Thyroid gland (tissue), 4 donors: ENCODE measurements at regions not wholly inside any gene's neighbourhood (a gene's known extent, or its start where the extent isn't known, plus 50 kb on each side); places are given as distances from the start of the nearest gene placed in this dataset.

ENCODE experiments used
- POLR2A ChIP-seq, 2 donors: fragments of 450-650 bp; IDR thresholded peaks; one replicate each; pipeline ENCODE4 v1.6.1; 2017; ENCODE audit warnings: antibody characterized with exemption in 2 of 2, mild to moderate bottlenecking in 2 of 2, moderate library complexity in 1 of 2
- TF ChIP-seq, protein P1 (sequence below), 6 experiments: fragments of 200-600 bp in 3 of 6; fragments of 450-650 bp in 3 of 6; sonication (generic) in 3 of 6; IDR thresholded peaks; one replicate each; pipeline ENCODE4 v1.5.1; 2016 to 2019; ENCODE audit warnings: antibody characterized with exemption in 6 of 6, mild to moderate bottlenecking in 2 of 6, inconsistent platforms in 1 of 6, moderate library complexity in 1 of 6

DNA sequence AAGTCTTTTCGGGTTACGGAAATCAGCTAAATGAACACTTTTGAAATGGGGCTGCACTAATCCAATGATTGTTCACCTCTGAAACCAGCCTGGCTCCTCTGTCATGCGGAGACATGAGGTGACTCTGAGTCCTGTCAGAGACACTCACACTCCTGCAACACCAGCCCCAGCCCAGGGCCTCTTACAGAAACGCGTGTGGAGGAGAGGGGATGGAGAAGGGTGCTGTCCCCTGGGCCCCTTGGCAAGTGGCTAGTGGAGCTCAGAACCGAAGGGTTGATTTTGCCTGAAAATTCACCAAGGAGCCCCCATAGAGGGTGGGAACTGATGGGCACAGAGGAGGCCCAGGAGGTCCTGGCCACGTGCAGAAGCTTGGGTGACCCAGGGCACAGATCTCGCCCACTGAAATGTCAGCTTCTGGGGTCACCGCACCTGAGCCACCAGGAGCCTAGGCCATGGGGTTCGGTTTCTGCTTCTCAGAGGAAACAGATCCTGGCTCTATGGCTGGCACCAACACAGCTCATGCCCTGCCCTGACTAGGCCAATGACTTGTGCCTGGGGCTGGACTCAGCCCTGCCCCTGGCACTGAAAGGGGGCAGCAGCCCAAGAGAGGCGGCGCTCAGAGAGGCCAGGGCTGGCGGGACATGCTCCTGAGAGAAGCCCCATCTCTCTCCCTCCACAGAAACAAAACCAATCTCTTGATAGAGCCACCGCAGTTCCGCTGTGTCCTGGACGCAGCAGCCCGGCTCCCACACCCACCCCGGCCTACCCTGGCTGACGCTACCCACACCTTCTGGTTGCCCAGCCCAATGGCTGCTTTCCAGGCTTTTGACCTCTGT is 144.7 kb downstream of the ERMARD start:
- TF ChIP-seq, protein P1, sequence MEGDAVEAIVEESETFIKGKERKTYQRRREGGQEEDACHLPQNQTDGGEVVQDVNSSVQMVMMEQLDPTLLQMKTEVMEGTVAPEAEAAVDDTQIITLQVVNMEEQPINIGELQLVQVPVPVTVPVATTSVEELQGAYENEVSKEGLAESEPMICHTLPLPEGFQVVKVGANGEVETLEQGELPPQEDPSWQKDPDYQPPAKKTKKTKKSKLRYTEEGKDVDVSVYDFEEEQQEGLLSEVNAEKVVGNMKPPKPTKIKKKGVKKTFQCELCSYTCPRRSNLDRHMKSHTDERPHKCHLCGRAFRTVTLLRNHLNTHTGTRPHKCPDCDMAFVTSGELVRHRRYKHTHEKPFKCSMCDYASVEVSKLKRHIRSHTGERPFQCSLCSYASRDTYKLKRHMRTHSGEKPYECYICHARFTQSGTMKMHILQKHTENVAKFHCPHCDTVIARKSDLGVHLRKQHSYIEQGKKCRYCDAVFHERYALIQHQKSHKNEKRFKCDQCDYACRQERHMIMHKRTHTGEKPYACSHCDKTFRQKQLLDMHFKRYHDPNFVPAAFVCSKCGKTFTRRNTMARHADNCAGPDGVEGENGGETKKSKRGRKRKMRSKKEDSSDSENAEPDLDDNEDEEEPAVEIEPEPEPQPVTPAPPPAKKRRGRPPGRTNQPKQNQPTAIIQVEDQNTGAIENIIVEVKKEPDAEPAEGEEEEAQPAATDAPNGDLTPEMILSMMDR (IDR thresholded peaks at IDR 0.05): no peak
- TF ChIP-seq POLR2A (IDR thresholded peaks at IDR 0.05): no peak
